ENCODE measurements at regions not wholly inside any gene's neighbourhood (a gene's known extent, or its start where the extent isn't known, plus 50 kb on each side); places are given as distances from the start of the nearest gene placed in this dataset.

DNA sequence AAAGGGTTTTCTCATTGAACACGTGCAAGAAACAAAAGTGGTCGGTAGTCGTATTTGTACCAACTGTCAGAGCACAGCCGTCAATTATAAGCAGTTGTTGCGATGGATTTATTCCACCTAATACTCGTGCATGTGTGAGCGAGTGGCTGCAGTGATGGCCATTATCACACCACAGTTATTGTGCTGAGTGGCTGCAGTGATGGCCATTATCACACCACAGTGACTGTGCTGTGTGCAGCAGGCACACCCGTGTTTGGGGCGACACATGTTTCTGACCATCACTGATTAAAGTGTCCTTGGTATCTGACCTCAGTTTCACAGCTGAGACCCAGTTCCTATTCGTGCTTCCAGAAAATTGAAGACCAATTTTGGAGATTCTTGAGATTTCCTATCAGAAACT is 142.9 kb upstream of the PFKP start:
- TF ChIP-seq YY1 (IDR thresholded peaks at IDR 0.05; ENCODE audit: insufficient read depth, insufficient read length) (no peak), ZNF274 (IDR thresholded peaks at IDR 0.05; ENCODE audit: low read depth, low read length) (no peak)

All from NT2/D1 (cell line).